Caco-2 (cell line): ENCODE measurements at regions not wholly inside any gene's neighbourhood (a gene's known extent, or its start where the extent isn't known, plus 50 kb on each side); places are given as distances from the start of the nearest gene placed in this dataset.

Experiments used
- BruUV-seq: library from RNA; stranded (reverse); fragments of 400-500 nt; replicated peaks from 2 replicates; lab custom pipeline; 2021; lab: Mats Ljungman, UMichigan
- CTCF ChIA-PET: fragments of 300-600 bp; sonication (Branson Sonifier 250); formaldehyde crosslinking; loops from one replicate; lab custom pipeline; 2022; ENCODE audit warnings: antibody characterized with exemption; lab: Charles Lee
- POLR2A ChIA-PET: fragments of 300-600 bp; sonication (Branson Sonifier 250); formaldehyde crosslinking; loops from one replicate; lab custom pipeline; 2022; ENCODE audit warnings: antibody characterized with exemption; lab: Charles Lee
- DNase-seq, 2 experiments: peaks; one replicate each; pipeline versions ENCODE4 v3.0.0 to v3.0.0-alpha.2; 2020 to 2022
- H3K27me3 ChIP-seq: replicated peaks from 2 replicates; pipeline ENCODE4 v1.6.0; 2011; ENCODE audit warnings: low read length; ENCODE audit not compliant: control insufficient read depth, insufficient read depth
- H3K36me3 ChIP-seq: 2 replicates; pipeline ENCODE4 v1.5.1; 2011; ENCODE audit warnings: low read length; ENCODE audit not compliant: control insufficient read depth, insufficient read depth
- H3K4me1 ChIP-seq: fragments of 250-450 bp; sonication (Bioruptor Pico); 2 replicates; pipeline ENCODE4 v1.5.1; 2020; ENCODE audit warnings: mild to moderate bottlenecking
- H3K4me3 ChIP-seq: 2 replicates; pipeline ENCODE4 v1.5.1; 2011; ENCODE audit warnings: low read depth, mild to moderate bottlenecking, control low read depth, low read length
- H3K9me3 ChIP-seq: fragments of 250-450 bp; sonication (Bioruptor Pico); 2 replicates; pipeline ENCODE4 v1.5.1; 2020; ENCODE audit warnings: mild to moderate bottlenecking, moderate library complexity
- H3K27ac Mint-ChIP-seq: one replicate; pipeline ENCODE4 v1.8.0; 2022; ENCODE audit warnings: mixed read lengths; ENCODE audit not compliant: unreplicated experiment
- H3K27me3 Mint-ChIP-seq: one replicate; pipeline ENCODE4 v1.8.0; 2022; ENCODE audit warnings: mixed read lengths; ENCODE audit not compliant: insufficient read depth, unreplicated experiment
- H3K36me3 Mint-ChIP-seq: one replicate; pipeline ENCODE4 v1.8.0; 2022; ENCODE audit warnings: mild to moderate bottlenecking, mixed read lengths; ENCODE audit not compliant: insufficient read depth, unreplicated experiment
- H3K4me1 Mint-ChIP-seq: one replicate; pipeline ENCODE4 v1.8.0; 2022; ENCODE audit warnings: low read depth, mixed read lengths; ENCODE audit not compliant: unreplicated experiment
- H3K4me3 Mint-ChIP-seq: one replicate; pipeline ENCODE4 v1.8.0; 2022; ENCODE audit warnings: mild to moderate bottlenecking, moderate library complexity, mixed read lengths; ENCODE audit not compliant: unreplicated experiment
- H3K9me3 Mint-ChIP-seq: one replicate; pipeline ENCODE4 v1.8.0; 2022; ENCODE audit warnings: mixed read lengths; ENCODE audit not compliant: unreplicated experiment
- CTCF ChIP-seq, 2 experiments: fragments of 200-600 bp in 1 of 2; IDR thresholded peaks; 1 replicate in 1 of 2; 2 replicates in 1 of 2; pipeline versions ENCODE4 v1.5.1 to v1.8.0; 2011 to 2022; ENCODE audit warnings: antibody characterized with exemption in 1 of 2, control low read depth in 1 of 2, inconsistent platforms in 1 of 2, low read depth in 1 of 2, low read length in 1 of 2, mild to moderate bottlenecking in 1 of 2, moderate library complexity in 1 of 2; ENCODE audit not compliant: insufficient read depth in 1 of 2, severe bottlenecking in 1 of 2, unreplicated experiment in 1 of 2
- intact Hi-C: fragments of 100-400 bp; cut with micrococcal nuclease; formaldehyde crosslinking; loops from one replicate; pipeline ENCODE4 v1.10.0; 2022; ENCODE audit not compliant: unreplicated experiment

- no peaks in the 10 kb centered on the region for H3K27me3 ChIP-seq
- TF ChIP-seq CTCF (IDR thresholded peaks at IDR 0.05; ENCODE audit: insufficient read depth in 1 of 2, low read depth in 1 of 2, low read length in 1 of 2, severe bottlenecking in 1 of 2, unreplicated experiment in 1 of 2) = no peak
- intact Hi-C loops = no loop called here
These were observed 288.3 kb downstream of the RDH14 start for GRCh38 chr2:18272148-18272494.

GRCh38 chr2:18271370-18272147, 288.9 kb downstream of the RDH14 start:
- no peak for TF ChIP-seq CTCF (IDR thresholded peaks at IDR 0.05; ENCODE audit: insufficient read depth in 1 of 2, low read depth in 1 of 2, low read length in 1 of 2, severe bottlenecking in 1 of 2, unreplicated experiment in 1 of 2)
- Histone ChIP-seq H3K9me3 (0 out of 2 replicates have a peak, but pooled peaks cover 6% of the 10 kb centered on the region), H3K4me1 (no peaks in the 10 kb centered on the region), H3K27me3 (no peaks in the 10 kb centered on the region), H3K36me3 (no peaks in the 10 kb centered on the region), H3K4me3 (no peak overlapping the region)
- no peak for DNase-seq
- intact Hi-C loops = no loop called here
- Mint-ChIP-seq H3K4me3 (no peak overlapping the region), H3K27ac (no peak overlapping the region), H3K27me3 (no peaks in the 10 kb centered on the region), H3K9me3 (peaks cover 15% of the 10 kb centered on the region), H3K36me3 (no peaks in the 10 kb centered on the region), H3K4me1 (no peaks in the 10 kb centered on the region)
- no TSS peak for BruUV-seq
- CTCF ChIA-PET = no interaction called here
- POLR2A ChIA-PET = no interaction called here

More at GRCh38 chr2:18272148-18272494, 288.3 kb downstream of the RDH14 start:
- Histone ChIP-seq H3K4me3 (no peak overlapping the region), H3K9me3 (0 out of 2 replicates have a peak, but pooled peaks cover 6% of the 10 kb centered on the region), H3K36me3 (no peaks in the 10 kb centered on the region), H3K4me1 (no peaks in the 10 kb centered on the region)
- Mint-ChIP-seq H3K36me3 (no peaks in the 10 kb centered on the region), H3K4me3 (no peak overlapping the region), H3K27ac (no peak overlapping the region), H3K27me3 (no peaks in the 10 kb centered on the region), H3K9me3 (peaks cover 15% of the 10 kb centered on the region), H3K4me1 (no peaks in the 10 kb centered on the region)
- CTCF ChIA-PET = no interaction called here
- BruUV-seq = no TSS peak
- DNase-seq = no peak
- POLR2A ChIA-PET = no interaction called here

GRCh38 chr2:18268400-18268799, 292.1 kb downstream of the RDH14 start:
- Mint-ChIP-seq H3K9me3 (no peaks in the 10 kb centered on the region), H3K27me3 (no peaks in the 10 kb centered on the region), H3K4me1 (no peaks in the 10 kb centered on the region), H3K4me3 (no peak overlapping the region), H3K27ac (no peak overlapping the region), H3K36me3 (no peaks in the 10 kb centered on the region)
- no TSS peak for BruUV-seq
- Histone ChIP-seq H3K4me1 (no peaks in the 10 kb centered on the region), H3K27me3 (no peaks in the 10 kb centered on the region), H3K4me3 (no peak overlapping the region), H3K36me3 (no peaks in the 10 kb centered on the region), H3K9me3 (no peaks in the 10 kb centered on the region)
- intact Hi-C loops = no loop called here
- no peak for TF ChIP-seq CTCF (IDR thresholded peaks at IDR 0.05; ENCODE audit: insufficient read depth in 1 of 2, low read depth in 1 of 2, low read length in 1 of 2, severe bottlenecking in 1 of 2, unreplicated experiment in 1 of 2)
- CTCF ChIA-PET = interaction anchor here (0.6 kb wide), 1 partner anchor 459 kb away, joined by 3 read pairs; no protein-coding TSS in a partner anchor
- no peak for DNase-seq
- POLR2A ChIA-PET = no interaction called here
